HepG2 (cell line): ENCODE measurements at regions not wholly inside any gene's neighbourhood (a gene's known extent, or its start where the extent isn't known, plus 50 kb on each side); places are given as distances from the start of the nearest gene placed in this dataset.

Experiments used
- ATAC-seq: fragments of 200-7000 bp; cut with Tn5 transposase; 3 replicates; pipeline ENCODE4 v1.9.1; 2020; ENCODE audit warnings: mild to moderate bottlenecking, moderate library complexity
- BruUV-seq: library from RNA; stranded (reverse); fragments of 400-500 nt; replicated peaks from 2 replicates; lab custom pipeline; 2021; lab: Mats Ljungman, UMichigan
- CTCF ChIA-PET: fragments of 300-600 bp; formaldehyde crosslinking; extraction: SDS; loops from one replicate; lab custom pipeline; 2021; ENCODE audit warnings: low total read pairs, inconsistent platforms, low intra/inter-chr PET ratio; lab: Yijun Ruan, JAX
- POLR2A ChIA-PET: fragments of 350-600 bp; sonication (Branson Sonifier 250); formaldehyde crosslinking; loops from one replicate; lab custom pipeline; 2020; ENCODE audit warnings: antibody characterized with exemption, inconsistent platforms; lab: Yijun Ruan, JAX
- DNase-seq: peaks from one replicate; pipeline ENCODE4 v3.0.0-alpha.2; 2015; ENCODE audit warnings: low spot score
- FAIRE-seq: peaks from 3 replicates; lab custom pipeline; 2011; peaks lifted over from hg19 to GRCh38; lab: Jason Lieb, UNC
- H2AFZ ChIP-seq: one replicate; pipeline ENCODE4 v1.6.1; 2011; ENCODE audit warnings: low read length, inconsistent platforms
- H3K27ac ChIP-seq: fragments of 300-600 bp; 3 replicates; pipeline ENCODE4 v1.8.0; 2011; ENCODE audit warnings: mixed run types, mild to moderate bottlenecking, mixed read lengths, low read length, inconsistent platforms; ENCODE audit not compliant: insufficient read depth; ENCODE audit errors: extremely low read length
- H3K27me3 ChIP-seq, 2 experiments: fragments of 200-600 bp in 1 of 2; 2 replicates in 1 of 2; 3 replicates in 1 of 2; pipeline versions ENCODE4 v1.6.0 to v1.8.0; 2011; ENCODE audit warnings: low read length in 2 of 2, mild to moderate bottlenecking in 2 of 2, moderate library complexity in 2 of 2, inconsistent platforms in 1 of 2; ENCODE audit not compliant: insufficient read depth in 2 of 2, control insufficient read depth in 1 of 2
- H3K36me3 ChIP-seq, 2 experiments: fragments of 200-600 bp in 1 of 2; replicated peaks in 1 of 2; 2 replicates in 1 of 2; 3 replicates in 1 of 2; pipeline versions ENCODE4 v1.5.1 to v1.8.0; 2011; ENCODE audit warnings: low read length in 2 of 2, inconsistent platforms in 1 of 2; ENCODE audit not compliant: insufficient read depth in 2 of 2, control insufficient read depth in 1 of 2
- H3K4me1 ChIP-seq: 2 replicates; pipeline ENCODE4 v1.5.1; 2012; ENCODE audit warnings: low read length, inconsistent platforms; ENCODE audit not compliant: insufficient read depth
- H3K4me2 ChIP-seq: 2 replicates; pipeline ENCODE4 v1.6.0; 2011; ENCODE audit warnings: low read depth, low read length, inconsistent platforms
- H3K4me3 ChIP-seq, 3 experiments: fragments of 200-600 bp in 1 of 3; sonication (generic), shearing (Covaris generic) in 1 of 3; replicated peaks in 1 of 3; 2 replicates each; pipeline ENCODE4 v1.5.1; 2011 to 2016; ENCODE audit warnings: low read length in 3 of 3, inconsistent platforms in 2 of 3, low read depth in 2 of 3, mild to moderate bottlenecking in 2 of 3, control low read depth in 1 of 3, mixed read lengths in 1 of 3; ENCODE audit not compliant: insufficient read depth in 1 of 3
- H3K79me2 ChIP-seq: one replicate; pipeline ENCODE4 v1.6.1; 2011; ENCODE audit warnings: low read length, inconsistent platforms; ENCODE audit not compliant: insufficient read depth
- H3K9ac ChIP-seq: 2 replicates; pipeline ENCODE4 v1.6.0; 2011; ENCODE audit warnings: mild to moderate bottlenecking, low read depth, low read length, inconsistent platforms; ENCODE audit not compliant: insufficient read depth
- H3K9me3 ChIP-seq: 2 replicates; pipeline ENCODE4 v1.5.1; 2012; ENCODE audit warnings: mild to moderate bottlenecking, low read length
- H4K20me1 ChIP-seq: 2 replicates; pipeline ENCODE4 v1.6.0; 2011; ENCODE audit warnings: inconsistent platforms, mild to moderate bottlenecking, low read length, moderate library complexity; ENCODE audit not compliant: insufficient read depth
- CBX2 ChIP-seq, 2 experiments: fragments of 200-600 bp in 1 of 2; sonication (generic); formaldehyde crosslinking in 1 of 2; IDR thresholded peaks; 2 replicates each; pipeline versions ENCODE4 v1.7.0 to v1.8.1; 2018 to 2022; ENCODE audit warnings: low read depth in 2 of 2, low read length in 1 of 2, mild to moderate bottlenecking in 1 of 2, missing genetic modification reagents in 1 of 2
- CEBPG ChIP-seq: IDR thresholded peaks from 2 replicates; pipeline ENCODE4 v1.6.1; 2016
- HOXA3 ChIP-seq: sonication (generic); formaldehyde crosslinking; IDR thresholded peaks from 2 replicates; pipeline ENCODE4 v1.5.0; 2020; ENCODE audit warnings: missing genetic modification reagents
- MLLT10 ChIP-seq: sonication (generic); formaldehyde crosslinking; IDR thresholded peaks from 2 replicates; pipeline ENCODE4 v1.4.0; 2020; ENCODE audit warnings: missing genetic modification reagents
- RFX3 ChIP-seq: IDR thresholded peaks from 2 replicates; pipeline ENCODE4 v1.6.1; 2016; ENCODE audit warnings: missing biosample characterization, missing genetic modification reagents
- TEAD3 ChIP-seq: optimal IDR thresholded peaks from 2 replicates; pipeline ENCODE3; 2016; ENCODE audit warnings: borderline replicate concordance
- TOE1 ChIP-seq: sonication (generic); formaldehyde crosslinking; IDR thresholded peaks from 2 replicates; pipeline ENCODE4 v1.4.0; 2020; ENCODE audit warnings: mild to moderate bottlenecking, missing genetic modification reagents
- ZNF567 ChIP-seq: sonication (generic); formaldehyde crosslinking; IDR thresholded peaks from 2 replicates; pipeline ENCODE4 v1.8.1; 2023; ENCODE audit warnings: mild to moderate bottlenecking, missing genetic modification reagents, borderline replicate concordance
- ZNF878 ChIP-seq: sonication (generic); formaldehyde crosslinking; IDR thresholded peaks from 2 replicates; pipeline ENCODE4 v1.8.1; 2023; ENCODE audit warnings: mild to moderate bottlenecking, missing genetic modification reagents, moderate library complexity
- WGBS: methylation state at CpG from one replicate; pipeline ENCODE4 v1.1.6; 2017; ENCODE audit warnings: low lambda C conversion rate; 5-methylcytosine and 5-hydroxymethylcytosine counted together
- in situ Hi-C: cut with HindIII; loops from 2 replicates; pipeline ENCODE4 v1.10.0; 2017; ENCODE audit warnings: low pct_unique_long_range_greater_than_20kb; ENCODE audit not compliant: extremely low pct_ligation_motif_present
- intact Hi-C: fragments of 100-400 bp; cut with micrococcal nuclease; formaldehyde crosslinking; loops from one replicate; pipeline ENCODE4 v1.10.0; 2022; ENCODE audit not compliant: unreplicated experiment
- TF ChIP-seq, protein P1 (sequence below): IDR thresholded peaks from 2 replicates; pipeline ENCODE4 v1.6.1; 2018; ENCODE audit warnings: missing genetic modification reagents, mild to moderate bottlenecking, missing compliant biosample characterization

- no peak overlapping the region for H3K4me3 ChIP-seq
- no peaks in the 10 kb centered on the region for H3K4me1 ChIP-seq
- FAIRE-seq: no peak
- H3K27me3 ChIP-seq: no peaks in the 10 kb centered on the region
- H3K9ac ChIP-seq: no peak overlapping the region
- H3K36me3 ChIP-seq: no peaks in the 10 kb centered on the region
- H3K4me2 ChIP-seq: no peak overlapping the region
- no peaks in the 10 kb centered on the region for H3K79me2 ChIP-seq
- TF ChIP-seq CEBPG (CRISPR knock-in tag) (no peak), CBX2 (IDR thresholded peaks at IDR 0.05; ENCODE audit: low read depth, low read length) (no peak), CBX2 (CRISPR knock-in tag; IDR thresholded peaks at IDR 0.05; ENCODE audit: low read depth) (no peak), ZNF878 (CRISPR knock-in tag) (no peak), MLLT10 (CRISPR knock-in tag) (no peak), RFX3 (CRISPR knock-in tag) (no peak), HOXA3 (no peak), TEAD3 (CRISPR knock-in tag) (no peak), ZNF567 (CRISPR knock-in tag) (no peak), TOE1 (CRISPR knock-in tag) (no peak)
- TF ChIP-seq, protein P1, sequence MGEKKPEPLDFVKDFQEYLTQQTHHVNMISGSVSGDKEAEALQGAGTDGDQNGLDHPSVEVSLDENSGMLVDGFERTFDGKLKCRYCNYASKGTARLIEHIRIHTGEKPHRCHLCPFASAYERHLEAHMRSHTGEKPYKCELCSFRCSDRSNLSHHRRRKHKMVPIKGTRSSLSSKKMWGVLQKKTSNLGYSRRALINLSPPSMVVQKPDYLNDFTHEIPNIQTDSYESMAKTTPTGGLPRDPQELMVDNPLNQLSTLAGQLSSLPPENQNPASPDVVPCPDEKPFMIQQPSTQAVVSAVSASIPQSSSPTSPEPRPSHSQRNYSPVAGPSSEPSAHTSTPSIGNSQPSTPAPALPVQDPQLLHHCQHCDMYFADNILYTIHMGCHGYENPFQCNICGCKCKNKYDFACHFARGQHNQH (CRISPR knock-in tag): no peak
- TF ChIP-seq, all 625 proteins: peak for 0
- ChIA-PET POLR2A (no interaction called here), CTCF (no interaction called here)
- intact Hi-C loops: no loop called here
- DNase-seq (no peak), ATAC-seq (no peak)
- no TSS peak for BruUV-seq
- no peak overlapping the region for H3K27ac ChIP-seq
- no peaks in the 10 kb centered on the region for H3K9me3 ChIP-seq
- WGBS: 21% methylated on average over 1 of the region's 5 CpGs
- H4K20me1 ChIP-seq: no peaks in the 10 kb centered on the region
- H2AFZ ChIP-seq: no peak overlapping the region
- in situ Hi-C loops: no loop called here
Measured at GRCh38 chrX:39381422-39381821, 580.2 kb downstream of the MID1IP1 start.
